ENCODE measurements at regions not wholly inside any gene's neighbourhood (a gene's known extent, or its start where the extent isn't known, plus 50 kb on each side); places are given as distances from the start of the nearest gene placed in this dataset.

GRCh38 chr18:51525453-51526225, 328.2 kb upstream of the MEX3C start (continued):
- no peak for TF ChIP-seq TCF4 (CRISPR knock-in tag; IDR thresholded peaks at IDR 0.05; ENCODE audit: borderline replicate concordance)

GRCh38 chr18:51527826-51528225, 330.3 kb upstream of the MEX3C start:
- no peak for TF ChIP-seq ZFP30 (CRISPR knock-in tag; IDR thresholded peaks at IDR 0.05)
- TF ChIP-seq BACH2 (CRISPR knock-in tag; IDR thresholded peaks at IDR 0.05; ENCODE audit: borderline replicate concordance), result no peak
- no peak for TF ChIP-seq PATZ1 (CRISPR knock-in tag; IDR thresholded peaks at IDR 0.05; ENCODE audit: borderline replicate concordance)
- no peak for TF ChIP-seq ISL1 (CRISPR knock-in tag; IDR thresholded peaks at IDR 0.05)
- no peak for TF ChIP-seq CREB5 (CRISPR knock-in tag; IDR thresholded peaks at IDR 0.05; ENCODE audit: low read depth)
- no peak for TF ChIP-seq SNAI2 (CRISPR knock-in tag; IDR thresholded peaks at IDR 0.05)
- no peak for TF ChIP-seq CSRNP3 (CRISPR knock-in tag; IDR thresholded peaks at IDR 0.05)
- no peak for TF ChIP-seq ZNF70 (CRISPR knock-in tag; IDR thresholded peaks at IDR 0.05)
- TF ChIP-seq ZNF8 (CRISPR knock-in tag; IDR thresholded peaks at IDR 0.05), result no peak
- no peak for ATAC-seq

GRCh38 chr18:51531501-51531900, 334.0 kb upstream of the MEX3C start:
- no peak for ATAC-seq
- TF ChIP-seq OSR1 (CRISPR knock-in tag; IDR thresholded peaks at IDR 0.05) (no peak), TCF4 (CRISPR knock-in tag; IDR thresholded peaks at IDR 0.05; ENCODE audit: borderline replicate concordance) (no peak), ESRRG (CRISPR knock-in tag; IDR thresholded peaks at IDR 0.05) (no peak), TOX (CRISPR knock-in tag; IDR thresholded peaks at IDR 0.05; ENCODE audit: borderline replicate concordance) (no peak), POU6F1 (CRISPR knock-in tag; IDR thresholded peaks at IDR 0.05; ENCODE audit: borderline replicate concordance, low read depth) (no peak), CSDC2 (CRISPR knock-in tag; IDR thresholded peaks at IDR 0.05) (no peak), ARNTL (CRISPR knock-in tag; IDR thresholded peaks at IDR 0.05; ENCODE audit: borderline replicate concordance, low read depth) (no peak), CREB5 (CRISPR knock-in tag; IDR thresholded peaks at IDR 0.05; ENCODE audit: low read depth) (no peak), TSHZ2 (CRISPR knock-in tag; IDR thresholded peaks at IDR 0.05) (no peak), CSRNP3 (CRISPR knock-in tag; IDR thresholded peaks at IDR 0.05) (no peak), SNAI2 (CRISPR knock-in tag; IDR thresholded peaks at IDR 0.05) (no peak), ZNF8 (CRISPR knock-in tag; IDR thresholded peaks at IDR 0.05) (no peak), ZNF565 (CRISPR knock-in tag; conservative IDR thresholded peaks at IDR 0.05; ENCODE audit: low read depth) (no peak), BACH2 (CRISPR knock-in tag; IDR thresholded peaks at IDR 0.05; ENCODE audit: borderline replicate concordance) (no peak), GLIS3 (CRISPR knock-in tag; IDR thresholded peaks at IDR 0.05) (no peak), ZC3H10 (CRISPR knock-in tag; IDR thresholded peaks at IDR 0.05) (no peak), ZNF70 (CRISPR knock-in tag; IDR thresholded peaks at IDR 0.05) (no peak)

Measured in SK-N-SH treated with all-trans-retinoic acid at 6 μM for 48 hours (cell line).